Activated CD4-positive, alpha-beta T cell treated with anti-CD3 and anti-CD28 coated beads for 36 hours (primary cell): ENCODE measurements at regions not wholly inside any gene's neighbourhood (a gene's known extent, or its start where the extent isn't known, plus 50 kb on each side); places are given as distances from the start of the nearest gene placed in this dataset.
"Not testable (repeated sequence)": the region's sequence is repeated elsewhere in the genome, so short reads cannot be mapped to it uniquely, and the experiment has no call there.

Source experiments
- ATAC-seq: fragments of 200-7000 bp; cut with Tn5 transposase; one replicate; pipeline ENCODE4 v1.10.0; 2021; ENCODE audit warnings: mild to moderate bottlenecking, moderate library complexity
- CTCF ChIA-PET: fragments of 350-600 bp; sonication (Branson Sonifier 250); formaldehyde crosslinking; loops from one replicate; lab custom pipeline; 2021; ENCODE audit warnings: antibody characterized with exemption; lab: Charles Lee
- POLR2A ChIA-PET: fragments of 350-600 bp; sonication (Branson Sonifier 250); formaldehyde crosslinking; loops from one replicate; lab custom pipeline; 2021; ENCODE audit warnings: antibody characterized with exemption, inconsistent platforms; lab: Charles Lee
- DNase-seq: peaks from one replicate; pipeline ENCODE4 v3.0.0-alpha.2; 2020
- H3K27ac Mint-ChIP-seq: one replicate; pipeline ENCODE4 v1.8.0; 2021; ENCODE audit warnings: mixed read lengths
- H3K27me3 Mint-ChIP-seq: one replicate; pipeline ENCODE4 v1.8.0; 2021; ENCODE audit warnings: mixed read lengths
- H3K36me3 Mint-ChIP-seq: one replicate; pipeline ENCODE4 v1.8.0; 2021; ENCODE audit warnings: low read depth, mixed read lengths
- H3K4me1 Mint-ChIP-seq: one replicate; pipeline ENCODE4 v1.8.0; 2021; ENCODE audit warnings: mixed read lengths
- H3K4me3 Mint-ChIP-seq: one replicate; pipeline ENCODE4 v1.8.0; 2021; ENCODE audit warnings: mild to moderate bottlenecking, moderate library complexity, mixed read lengths
- H3K9me3 Mint-ChIP-seq: one replicate; pipeline ENCODE4 v1.8.0; 2021; ENCODE audit warnings: low read depth, mixed read lengths
- intact Hi-C, 2 experiments: fragments of 100-400 bp; cut with DNase I in 1 of 2; cut with micrococcal nuclease in 1 of 2; formaldehyde crosslinking; loops; one replicate each; pipeline versions ENCODE4 v1.14.2 to v1.15.1; 2022 to 2024; cut with DNase I, micrococcal nuclease

DNA sequence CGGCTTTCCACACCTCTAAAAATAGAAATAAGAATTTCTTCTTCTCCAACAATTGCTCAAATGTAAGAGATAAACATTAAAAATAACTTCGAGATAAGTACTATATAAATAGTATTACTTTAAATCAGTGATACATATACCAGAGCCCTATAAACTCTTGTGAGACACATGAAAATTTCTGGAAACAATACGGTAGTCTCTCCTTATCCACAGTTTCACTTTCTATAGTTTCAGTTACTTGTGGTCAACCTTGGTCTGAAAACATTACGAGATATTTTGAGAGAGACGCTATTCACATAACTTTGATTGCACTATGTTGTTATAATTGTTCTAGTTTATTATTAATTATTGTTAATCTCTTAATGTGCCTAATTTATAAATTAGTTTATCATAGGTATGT is 101.5 kb upstream of the CXXC4 start:
- no peak for DNase-seq
- ATAC-seq: no peak
- Mint-ChIP-seq H3K4me3 (no peak overlapping the region), H3K27me3 (peaks cover 1% of the 10 kb centered on the region), H3K9me3 (no peaks in the 10 kb centered on the region), H3K36me3 (no peaks in the 10 kb centered on the region), H3K27ac (no peak overlapping the region), H3K4me1 (no peaks in the 10 kb centered on the region)
- ChIA-PET CTCF (no interaction called here), POLR2A (no interaction called here)
- intact Hi-C loops: no loop called here

DNA sequence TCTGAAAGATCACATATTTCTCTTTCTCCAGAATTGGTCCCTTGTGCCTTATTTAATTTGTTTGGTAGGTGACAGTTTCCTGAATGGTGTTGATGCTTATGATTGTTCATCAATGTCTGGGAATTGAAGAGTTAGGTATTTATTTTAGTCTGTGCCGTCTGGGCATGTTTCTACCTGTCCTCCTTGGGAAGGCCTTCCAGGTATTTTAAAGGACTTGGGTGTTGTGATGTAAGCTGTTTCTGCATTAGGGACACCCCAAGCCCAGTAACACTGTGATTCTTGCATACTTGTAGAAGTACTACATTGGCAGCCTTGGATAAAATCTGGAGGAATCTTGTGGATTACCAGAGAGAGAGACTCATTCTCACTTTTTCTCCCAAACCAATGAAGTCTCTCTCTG is 120.8 kb upstream of the CXXC4 start:
- Mint-ChIP-seq H3K27me3 (no peaks in the 10 kb centered on the region), H3K4me1 (no peaks in the 10 kb centered on the region), H3K9me3 (peaks cover 2% of the 10 kb centered on the region), H3K4me3 (no peak overlapping the region), H3K36me3 (no peaks in the 10 kb centered on the region), H3K27ac (no peak overlapping the region)
- no peak for DNase-seq
- no peak for ATAC-seq
- POLR2A ChIA-PET: no interaction called here
- CTCF ChIA-PET: no interaction called here
- intact Hi-C loops: no loop called here

GRCh38 chr4:104615926-104616325 is 121.2 kb upstream of the CXXC4 start:
- DNase-seq: no peak
- POLR2A ChIA-PET: no interaction called here
- Mint-ChIP-seq H3K4me3 (no peak overlapping the region), H3K27me3 (no peaks in the 10 kb centered on the region), H3K9me3 (peaks cover 2% of the 10 kb centered on the region), H3K36me3 (no peaks in the 10 kb centered on the region), H3K4me1 (no peaks in the 10 kb centered on the region), H3K27ac (no peak overlapping the region)
- ATAC-seq: no peak
- intact Hi-C loops: no loop called here
- CTCF ChIA-PET: no interaction called here

DNA sequence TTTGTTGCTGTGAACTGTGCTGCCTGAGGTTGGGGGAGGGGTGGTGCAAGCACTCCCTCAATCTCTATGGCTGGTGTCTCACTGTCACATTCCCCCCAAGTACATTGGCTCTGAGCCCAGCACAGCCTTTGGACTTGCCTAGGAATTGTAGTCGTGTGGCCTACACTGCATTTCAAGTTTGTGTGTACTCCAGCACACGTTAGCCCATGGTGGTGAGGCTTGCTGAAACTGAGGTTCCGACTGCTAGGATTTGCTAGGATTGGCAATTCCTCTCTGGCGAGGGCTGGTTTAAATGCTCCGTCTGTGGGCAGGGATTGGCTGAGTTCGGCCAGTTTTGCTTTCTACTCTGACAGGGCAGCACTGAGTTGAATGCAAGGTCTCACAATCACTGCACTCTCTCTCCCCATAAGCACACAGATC is 121.7 kb upstream of the CXXC4 start:
- H3K9me3 Mint-ChIP-seq: peaks cover 2% of the 10 kb centered on the region
- CTCF ChIA-PET: no interaction called here
- H3K27ac Mint-ChIP-seq: no peak overlapping the region

DNA sequence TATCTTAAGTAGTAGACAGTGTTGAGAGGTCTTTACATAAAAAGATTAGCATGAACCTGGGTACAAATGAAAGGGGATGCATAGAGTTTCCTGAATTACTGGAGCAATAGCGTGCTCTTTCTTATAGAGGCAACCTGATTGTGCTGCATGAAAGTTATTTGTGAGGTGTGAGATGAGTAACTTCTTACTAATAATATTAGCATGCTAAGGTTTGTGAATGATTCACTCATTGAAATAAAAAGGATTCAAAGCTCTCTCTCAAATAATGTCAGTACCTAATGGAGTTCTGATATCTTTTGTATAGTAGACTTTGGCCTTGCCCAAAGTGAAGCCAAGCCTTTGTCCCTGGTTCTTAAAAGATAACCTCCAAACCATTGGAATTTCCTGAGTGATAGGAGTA is 131.0 kb upstream of the CXXC4 start:
- ATAC-seq (no peak), DNase-seq (no peak)
- Mint-ChIP-seq H3K27me3 (no peaks in the 10 kb centered on the region), H3K36me3 (no peaks in the 10 kb centered on the region), H3K4me1 (no peaks in the 10 kb centered on the region), H3K27ac (no peak overlapping the region), H3K4me3 (no peak overlapping the region), H3K9me3 (peaks cover 1% of the 10 kb centered on the region)
- intact Hi-C loops: no loop called here
- POLR2A ChIA-PET: no interaction called here
- CTCF ChIA-PET: no interaction called here

More for the DNA sequence above, 121.7 kb upstream of the CXXC4 start:
- intact Hi-C loops: no loop called here
- Mint-ChIP-seq H3K27me3 (no peaks in the 10 kb centered on the region), H3K4me1 (no peaks in the 10 kb centered on the region), H3K4me3 (no peak overlapping the region), H3K36me3 (no peaks in the 10 kb centered on the region)
- POLR2A ChIA-PET: no interaction called here
- ATAC-seq (no peak), DNase-seq (no peak)

GRCh38 chr4:104629601-104630000 is 134.9 kb upstream of the CXXC4 start:
- intact Hi-C loops: no loop called here
- Mint-ChIP-seq H3K4me3 (no peak overlapping the region), H3K4me1 (no peaks in the 10 kb centered on the region), H3K27ac (no peak overlapping the region), H3K27me3 (no peaks in the 10 kb centered on the region), H3K9me3 (no peaks in the 10 kb centered on the region), H3K36me3 (no peaks in the 10 kb centered on the region)
- ATAC-seq (no peak), DNase-seq (no peak)
- ChIA-PET POLR2A (no interaction called here), CTCF (no interaction called here)

GRCh38 chr4:104630272-104630671 is 135.6 kb upstream of the CXXC4 start:
- Mint-ChIP-seq H3K36me3 (no peaks in the 10 kb centered on the region), H3K9me3 (no peaks in the 10 kb centered on the region), H3K27me3 (no peaks in the 10 kb centered on the region), H3K27ac (no peak overlapping the region), H3K4me3 (no peak overlapping the region), H3K4me1 (no peaks in the 10 kb centered on the region)
- no peak for DNase-seq
- POLR2A ChIA-PET: no interaction called here
- CTCF ChIA-PET: no interaction called here
- intact Hi-C loops: no loop called here
- ATAC-seq: no peak

GRCh38 chr4:104631000-104631399 is 136.3 kb upstream of the CXXC4 start:
- intact Hi-C loops: no loop called here
- DNase-seq (no peak), ATAC-seq (no peak)
- Mint-ChIP-seq H3K27me3 (no peaks in the 10 kb centered on the region), H3K36me3 (no peaks in the 10 kb centered on the region), H3K27ac (no peak overlapping the region), H3K4me3 (no peak overlapping the region), H3K9me3 (no peaks in the 10 kb centered on the region), H3K4me1 (no peaks in the 10 kb centered on the region)
- POLR2A ChIA-PET: no interaction called here
- CTCF ChIA-PET: no interaction called here

GRCh38 chr4:104641418-104641817 is 146.7 kb upstream of the CXXC4 start:
- Mint-ChIP-seq H3K9me3 (no peaks in the 10 kb centered on the region), H3K27ac (no peak overlapping the region), H3K4me3 (no peak overlapping the region), H3K4me1 (no peaks in the 10 kb centered on the region), H3K27me3 (no peaks in the 10 kb centered on the region), H3K36me3 (no peaks in the 10 kb centered on the region)
- ChIA-PET POLR2A (no interaction called here), CTCF (no interaction called here)
- intact Hi-C loops: no loop called here
- DNase-seq: no peak
- no peak for ATAC-seq

GRCh38 chr4:104642521-104642920 is 147.8 kb upstream of the CXXC4 start:
- POLR2A ChIA-PET: no interaction called here
- no peaks in the 10 kb centered on the region for H3K27me3 Mint-ChIP-seq
- H3K27ac Mint-ChIP-seq: no peak overlapping the region
- intact Hi-C loops: no loop called here
- no peaks in the 10 kb centered on the region for H3K9me3 Mint-ChIP-seq
- ATAC-seq (no peak), DNase-seq (no peak)
- CTCF ChIA-PET: interaction anchor here (0.6 kb wide), 1 partner anchor 43 kb away, joined by 4 read pairs; no protein-coding TSS in a partner anchor
- no peak overlapping the region for H3K4me3 Mint-ChIP-seq
- no peaks in the 10 kb centered on the region for H3K36me3 Mint-ChIP-seq
- no peaks in the 10 kb centered on the region for H3K4me1 Mint-ChIP-seq

DNA sequence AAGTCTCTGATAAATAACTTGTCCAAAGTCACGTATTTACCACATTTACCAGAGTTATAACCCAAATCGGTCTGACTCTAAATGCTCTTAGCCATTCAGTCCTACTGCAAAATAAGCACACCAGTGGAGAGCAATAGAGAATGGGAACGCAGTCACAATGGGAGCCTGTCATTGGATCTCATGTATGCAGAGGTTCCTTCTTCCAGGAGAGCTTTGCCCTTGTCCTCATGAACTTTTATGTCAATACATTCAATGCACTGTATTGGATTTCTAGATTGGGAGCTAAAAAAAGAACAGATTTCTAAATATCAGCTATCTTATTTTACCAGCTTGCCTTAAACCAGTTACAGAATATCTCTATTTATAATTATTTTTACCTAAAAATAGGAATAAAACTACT is 149.1 kb upstream of the CXXC4 start:
- no peak overlapping the region for H3K27ac Mint-ChIP-seq
- no peak overlapping the region for H3K4me3 Mint-ChIP-seq
- no peaks in the 10 kb centered on the region for H3K4me1 Mint-ChIP-seq
- ChIA-PET CTCF (interaction anchor here (0.6 kb wide), 1 partner anchor 47 kb away, joined by 4 read pairs; no protein-coding TSS in a partner anchor), POLR2A (no interaction called here)
- no peak for ATAC-seq
- no peak for DNase-seq
- no peaks in the 10 kb centered on the region for H3K27me3 Mint-ChIP-seq
- no peaks in the 10 kb centered on the region for H3K36me3 Mint-ChIP-seq
- no peaks in the 10 kb centered on the region for H3K9me3 Mint-ChIP-seq
- intact Hi-C loops: no loop called here

- Mint-ChIP-seq H3K36me3 (no peaks in the 10 kb centered on the region), H3K4me1 (no peaks in the 10 kb centered on the region), H3K27ac (no peak overlapping the region), H3K9me3 (no peaks in the 10 kb centered on the region), H3K27me3 (no peaks in the 10 kb centered on the region), H3K4me3 (no peak overlapping the region)
- ATAC-seq (no peak), DNase-seq (no peak)
- ChIA-PET POLR2A (no interaction called here), CTCF (no interaction called here)
- intact Hi-C loops: no loop called here
Measured at GRCh38 chr4:104649631-104650030, 154.9 kb upstream of the CXXC4 start.

GRCh38 chr4:104662269-104662668 is 167.6 kb upstream of the CXXC4 start:
- POLR2A ChIA-PET, H3K36me3 Mint-ChIP-seq, H3K4me3 Mint-ChIP-seq, DNase-seq, CTCF ChIA-PET, ATAC-seq, intact Hi-C loops, H3K27ac Mint-ChIP-seq, H3K27me3 Mint-ChIP-seq, H3K4me1 Mint-ChIP-seq: not testable (repeated sequence)
- peaks cover 12% of the 10 kb centered on the region for H3K9me3 Mint-ChIP-seq
